ENCODE measurements at regions not wholly inside any gene's neighbourhood (a gene's known extent, or its start where the extent isn't known, plus 50 kb on each side); places are given as distances from the start of the nearest gene placed in this dataset.
A peak's percentile ranks its signal among the peaks of the same experiment; 100 is the strongest.
"Not testable (repeated sequence)": the region's sequence is repeated elsewhere in the genome, so short reads cannot be mapped to it uniquely, and the experiment has no call there.

- WGBS, 2 donors, result 68 to 73% methylated on average over 4 of the region's 4 CpGs
- Histone ChIP-seq H3K9me3 (ENCODE audit: control insufficient read depth in 2 of 2, insufficient read depth in 1 of 2, low read depth in 1 of 2, low read length in 1 of 2) (peaks cover 0 to 5% of the 10 kb centered on the region in 2 donors), H3K4me1 (ENCODE audit: control insufficient read depth in 2 of 2, insufficient read depth in 2 of 2, low read length in 1 of 2) (peaks cover 0 to 3% of the 10 kb centered on the region in 2 donors), H3K27ac (ENCODE audit: low read depth in 2 of 2, low read length in 1 of 2) (peak overlapping the region; percentile 45 to 57), H3K27me3 (ENCODE audit: control insufficient read depth in 1 of 2, insufficient read depth in 2 of 2, low read length in 2 of 2) (no peaks in the 10 kb centered on the region), H3K4me3 (ENCODE audit: low read depth in 1 of 2, low read length in 2 of 2) (no peak overlapping the region), H3K36me3 (ENCODE audit: control insufficient read depth in 2 of 2, insufficient read depth in 2 of 2, low read length in 1 of 2) (no peaks in the 10 kb centered on the region)
These were observed 124.6 kb upstream of the ATF7IP start for GRCh38 chr12:14240873-14241220.

- H3K27me3 ChIP-seq (ENCODE audit: control insufficient read depth in 1 of 2, insufficient read depth in 2 of 2, low read length in 2 of 2); H3K9me3 ChIP-seq (ENCODE audit: control insufficient read depth in 2 of 2, insufficient read depth in 1 of 2, low read depth in 1 of 2, low read length in 1 of 2); H3K36me3 ChIP-seq (ENCODE audit: control insufficient read depth in 2 of 2, insufficient read depth in 2 of 2, low read length in 1 of 2); H3K4me3 ChIP-seq (ENCODE audit: low read depth in 1 of 2, low read length in 2 of 2); H3K27ac ChIP-seq (ENCODE audit: low read depth in 2 of 2, low read length in 1 of 2); H3K4me1 ChIP-seq (ENCODE audit: control insufficient read depth in 2 of 2, insufficient read depth in 2 of 2, low read length in 1 of 2): not testable (repeated sequence)
- 93 to 96% methylated on average over 6 of the region's 6 CpGs for WGBS, 2 donors
These were observed 122.7 kb upstream of the ATF7IP start for GRCh38 chr12:14242825-14243224.

- H3K27ac ChIP-seq (ENCODE audit: low read depth in 2 of 2, low read length in 1 of 2), result peak overlapping the region; percentile 64 to 71
- peaks cover 0 to 3% of the 10 kb centered on the region in 2 donors for H3K4me1 ChIP-seq (ENCODE audit: control insufficient read depth in 2 of 2, insufficient read depth in 2 of 2, low read length in 1 of 2)
- H3K27me3 ChIP-seq (ENCODE audit: control insufficient read depth in 1 of 2, insufficient read depth in 2 of 2, low read length in 2 of 2), result no peaks in the 10 kb centered on the region
- H3K36me3 ChIP-seq (ENCODE audit: control insufficient read depth in 2 of 2, insufficient read depth in 2 of 2, low read length in 1 of 2), result no peaks in the 10 kb centered on the region
- H3K9me3 ChIP-seq (ENCODE audit: control insufficient read depth in 2 of 2, insufficient read depth in 1 of 2, low read depth in 1 of 2, low read length in 1 of 2), result peaks cover 0 to 5% of the 10 kb centered on the region in 2 donors
- H3K4me3 ChIP-seq (ENCODE audit: low read depth in 1 of 2, low read length in 2 of 2), result no peak overlapping the region
- 77 to 81% methylated on average over 2 of the region's 2 CpGs for WGBS, 2 donors
These were observed 121.5 kb upstream of the ATF7IP start for GRCh38 chr12:14243941-14244340.

- 48 to 53% methylated on average over 3 of the region's 3 CpGs for WGBS, 2 donors
- H3K36me3 ChIP-seq (ENCODE audit: control insufficient read depth in 2 of 2, insufficient read depth in 2 of 2, low read length in 1 of 2), result no peaks in the 10 kb centered on the region
- H3K4me3 ChIP-seq (ENCODE audit: low read depth in 1 of 2, low read length in 2 of 2), result no peak overlapping the region
- H3K27ac ChIP-seq (ENCODE audit: low read depth in 2 of 2, low read length in 1 of 2), result no peak overlapping the region
- H3K9me3 ChIP-seq (ENCODE audit: control insufficient read depth in 2 of 2, insufficient read depth in 1 of 2, low read depth in 1 of 2, low read length in 1 of 2), result peaks cover 0 to 5% of the 10 kb centered on the region in 2 donors
- no peaks in the 10 kb centered on the region for H3K27me3 ChIP-seq (ENCODE audit: control insufficient read depth in 1 of 2, insufficient read depth in 2 of 2, low read length in 2 of 2)
- no peaks in the 10 kb centered on the region for H3K4me1 ChIP-seq (ENCODE audit: control insufficient read depth in 2 of 2, insufficient read depth in 2 of 2, low read length in 1 of 2)
These were observed 120.4 kb upstream of the ATF7IP start for GRCh38 chr12:14244876-14245669.

- Histone ChIP-seq H3K4me1 (ENCODE audit: control insufficient read depth in 2 of 2, insufficient read depth in 2 of 2, low read length in 1 of 2) (no peaks in the 10 kb centered on the region), H3K36me3 (ENCODE audit: control insufficient read depth in 2 of 2, insufficient read depth in 2 of 2, low read length in 1 of 2) (no peaks in the 10 kb centered on the region), H3K9me3 (ENCODE audit: control insufficient read depth in 2 of 2, insufficient read depth in 1 of 2, low read depth in 1 of 2, low read length in 1 of 2) (peaks cover 0 to 5% of the 10 kb centered on the region in 2 donors), H3K4me3 (ENCODE audit: low read depth in 1 of 2, low read length in 2 of 2) (no peak overlapping the region), H3K27ac (ENCODE audit: low read depth in 2 of 2, low read length in 1 of 2) (no peak overlapping the region), H3K27me3 (ENCODE audit: control insufficient read depth in 1 of 2, insufficient read depth in 2 of 2, low read length in 2 of 2) (no peaks in the 10 kb centered on the region)
- WGBS, 2 donors, result 95 to 96% methylated on average over 4 of the region's 4 CpGs
These were observed 118.3 kb upstream of the ATF7IP start for GRCh38 chr12:14247166-14247565.

GRCh38 chr12:14249368-14249767 lies 116.1 kb upstream of the ATF7IP start:
- H3K4me3 ChIP-seq (ENCODE audit: low read depth in 1 of 2, low read length in 2 of 2), result no peak overlapping the region
- H3K9me3 ChIP-seq (ENCODE audit: control insufficient read depth in 2 of 2, insufficient read depth in 1 of 2, low read depth in 1 of 2, low read length in 1 of 2), result peaks cover 0 to under 1% of the 10 kb centered on the region in 2 donors
- H3K27ac ChIP-seq (ENCODE audit: low read depth in 2 of 2, low read length in 1 of 2), result no peak overlapping the region
- H3K27me3 ChIP-seq (ENCODE audit: control insufficient read depth in 1 of 2, insufficient read depth in 2 of 2, low read length in 2 of 2), result no peaks in the 10 kb centered on the region
- no peaks in the 10 kb centered on the region for H3K4me1 ChIP-seq (ENCODE audit: control insufficient read depth in 2 of 2, insufficient read depth in 2 of 2, low read length in 1 of 2)
- H3K36me3 ChIP-seq (ENCODE audit: control insufficient read depth in 2 of 2, insufficient read depth in 2 of 2, low read length in 1 of 2), result no peaks in the 10 kb centered on the region
- 70 to 74% methylated on average over 4 of the region's 4 CpGs for WGBS, 2 donors

GRCh38 chr12:14252697-14253096 lies 112.8 kb upstream of the ATF7IP start:
- H3K27me3 ChIP-seq (ENCODE audit: control insufficient read depth in 1 of 2, insufficient read depth in 2 of 2, low read length in 2 of 2), result no peaks in the 10 kb centered on the region
- 75 to 90% methylated on average over 5 to 6 of the region's 6 CpGs for WGBS, 2 donors
- no peak overlapping the region for H3K4me3 ChIP-seq (ENCODE audit: low read depth in 1 of 2, low read length in 2 of 2)

GRCh38 chr12:14253496-14253895 lies 112.0 kb upstream of the ATF7IP start:
- 95 to 98% methylated on average over 3 of the region's 3 CpGs for WGBS, 2 donors
- no peak overlapping the region for H3K4me3 ChIP-seq (ENCODE audit: low read depth in 1 of 2, low read length in 2 of 2)

More at GRCh38 chr12:14252697-14253096, 112.8 kb upstream of the ATF7IP start:
- Histone ChIP-seq H3K36me3 (ENCODE audit: control insufficient read depth in 2 of 2, insufficient read depth in 2 of 2, low read length in 1 of 2) (no peaks in the 10 kb centered on the region), H3K4me1 (ENCODE audit: control insufficient read depth in 2 of 2, insufficient read depth in 2 of 2, low read length in 1 of 2) (peaks cover 0 to 2% of the 10 kb centered on the region in 2 donors), H3K27ac (ENCODE audit: low read depth in 2 of 2, low read length in 1 of 2) (no peak overlapping the region), H3K9me3 (ENCODE audit: control insufficient read depth in 2 of 2, insufficient read depth in 1 of 2, low read depth in 1 of 2, low read length in 1 of 2) (no peaks in the 10 kb centered on the region)

GRCh38 chr12:14254781-14255180 lies 110.7 kb upstream of the ATF7IP start:
- H3K27me3 ChIP-seq (ENCODE audit: control insufficient read depth in 1 of 2, insufficient read depth in 2 of 2, low read length in 2 of 2), result no peaks in the 10 kb centered on the region
- no peak overlapping the region for H3K27ac ChIP-seq (ENCODE audit: low read depth in 2 of 2, low read length in 1 of 2)
- WGBS, 2 donors, result 95 to 96% methylated on average over 6 of the region's 6 CpGs
- H3K36me3 ChIP-seq (ENCODE audit: control insufficient read depth in 2 of 2, insufficient read depth in 2 of 2, low read length in 1 of 2), result no peaks in the 10 kb centered on the region
- H3K9me3 ChIP-seq (ENCODE audit: control insufficient read depth in 2 of 2, insufficient read depth in 1 of 2, low read depth in 1 of 2, low read length in 1 of 2), result no peaks in the 10 kb centered on the region
- no peak overlapping the region for H3K4me3 ChIP-seq (ENCODE audit: low read depth in 1 of 2, low read length in 2 of 2)
- H3K4me1 ChIP-seq (ENCODE audit: control insufficient read depth in 2 of 2, insufficient read depth in 2 of 2, low read length in 1 of 2), result peaks cover 0 to 8% of the 10 kb centered on the region in 2 donors

More at GRCh38 chr12:14253496-14253895, 112.0 kb upstream of the ATF7IP start:
- no peaks in the 10 kb centered on the region for H3K36me3 ChIP-seq (ENCODE audit: control insufficient read depth in 2 of 2, insufficient read depth in 2 of 2, low read length in 1 of 2)
- peaks cover 0 to 8% of the 10 kb centered on the region in 2 donors for H3K4me1 ChIP-seq (ENCODE audit: control insufficient read depth in 2 of 2, insufficient read depth in 2 of 2, low read length in 1 of 2)
- H3K9me3 ChIP-seq (ENCODE audit: control insufficient read depth in 2 of 2, insufficient read depth in 1 of 2, low read depth in 1 of 2, low read length in 1 of 2), result no peaks in the 10 kb centered on the region
- H3K27me3 ChIP-seq (ENCODE audit: control insufficient read depth in 1 of 2, insufficient read depth in 2 of 2, low read length in 2 of 2), result no peaks in the 10 kb centered on the region
- H3K27ac ChIP-seq (ENCODE audit: low read depth in 2 of 2, low read length in 1 of 2), result no peak overlapping the region

GRCh38 chr12:14256121-14256520 lies 109.4 kb upstream of the ATF7IP start:
- WGBS, 2 donors, result 43 to 48% methylated on average over 6 of the region's 6 CpGs
- H3K27ac ChIP-seq (ENCODE audit: low read depth in 2 of 2, low read length in 1 of 2), result no peak overlapping the region
- H3K36me3 ChIP-seq (ENCODE audit: control insufficient read depth in 2 of 2, insufficient read depth in 2 of 2, low read length in 1 of 2), result no peaks in the 10 kb centered on the region
- H3K4me1 ChIP-seq (ENCODE audit: control insufficient read depth in 2 of 2, insufficient read depth in 2 of 2, low read length in 1 of 2), result peaks cover 0 to 14% of the 10 kb centered on the region in 2 donors
- no peaks in the 10 kb centered on the region for H3K9me3 ChIP-seq (ENCODE audit: control insufficient read depth in 2 of 2, insufficient read depth in 1 of 2, low read depth in 1 of 2, low read length in 1 of 2)
- no peak overlapping the region for H3K4me3 ChIP-seq (ENCODE audit: low read depth in 1 of 2, low read length in 2 of 2)
- H3K27me3 ChIP-seq (ENCODE audit: control insufficient read depth in 1 of 2, insufficient read depth in 2 of 2, low read length in 2 of 2), result no peaks in the 10 kb centered on the region
